ENCODE measurements at regions not wholly inside any gene's neighbourhood (a gene's known extent, or its start where the extent isn't known, plus 50 kb on each side); places are given as distances from the start of the nearest gene placed in this dataset.

- TF ChIP-seq SPI1 (IDR thresholded peaks at IDR 0.05; ENCODE audit: low read depth, low read length): no peak
- TF ChIP-seq TAF1 (IDR thresholded peaks at IDR 0.05; ENCODE audit: low read depth, low read length): no peak
These were observed 271.2 kb downstream of the SLC16A7 start for GRCh38 chr12:59867055-59867454.
